ENCODE measurements at regions not wholly inside any gene's neighbourhood (a gene's known extent, or its start where the extent isn't known, plus 50 kb on each side); places are given as distances from the start of the nearest gene placed in this dataset.

GRCh38 chr13:76738616-76739015, 147.6 kb downstream of the KCTD12 start:
- TF ChIP-seq JUN (IDR thresholded peaks at IDR 0.05; ENCODE audit: borderline replicate concordance, insufficient read depth, insufficient read length, low read depth) (no peak), POLR2AphosphoS5 (IDR thresholded peaks at IDR 0.05; ENCODE audit: insufficient read depth, low read depth, low read length) (no peak), FOS (IDR thresholded peaks at IDR 0.05; ENCODE audit: borderline replicate concordance, insufficient read depth, low read length) (no peak)
- no TSS peak for BruUV-seq (replicated peaks)
- Histone ChIP-seq H3K9me1 (replicated peaks; ENCODE audit: control insufficient read depth, extremely low read depth, insufficient read depth, low read length) (no peaks in the 10 kb centered on the region), H3K79me2 (ENCODE audit: control insufficient read depth, insufficient read depth, low read length) (no peaks in the 10 kb centered on the region), H3K27ac (ENCODE audit: insufficient read depth, low read depth, low read length) (no peak overlapping the region), H3K4me3 (replicated peaks in 1 of 3; ENCODE audit: insufficient read depth in 1 of 3, low read depth in 1 of 3, low read length in 3 of 3) (no peak overlapping the region), H3K36me3 (ENCODE audit: control insufficient read depth in 2 of 2, extremely low read depth in 1 of 2, insufficient read depth in 2 of 2, low read length in 2 of 2) (no peaks in the 10 kb centered on the region), H3K4me2 (ENCODE audit: insufficient read depth, low read length) (no peak overlapping the region), H4K20me1 (replicated peaks; ENCODE audit: control insufficient read depth, extremely low read depth, insufficient read depth, low read length) (no peaks in the 10 kb centered on the region), H2AFZ (ENCODE audit: low read depth, low read length) (no peak overlapping the region), H3K9ac (replicated peaks; ENCODE audit: extremely low read depth, insufficient read depth, low read length) (no peak overlapping the region), H3K9me3 (replicated peaks; ENCODE audit: control insufficient read depth, insufficient read depth, low read length) (no peaks in the 10 kb centered on the region), H3K27me3 (ENCODE audit: control insufficient read depth in 2 of 2, insufficient read depth in 2 of 2, low read length in 2 of 2) (no peaks in the 10 kb centered on the region), H3K4me1 (ENCODE audit: control insufficient read depth, extremely low read depth, insufficient read depth, low read length) (no peaks in the 10 kb centered on the region)
- DNase-seq (ENCODE audit: low read depth, low spot score) (no peak), FAIRE-seq (no peak)
- POLR2A ChIA-PET = no interaction called here
- CTCF ChIA-PET = interaction anchor here (1.8 kb wide), 1 partner anchor 8 kb away, joined by 3 read pairs; no protein-coding TSS in a partner anchor
- dilution Hi-C loops (cut with MboI; ENCODE audit: extremely low pct_ligation_motif_present, low sequenced_read_pairs) (no loop called here), intact Hi-C loops (cut with micrococcal nuclease) (no loop called here)

- Histone ChIP-seq H3K4me1 (ENCODE audit: control insufficient read depth, extremely low read depth, insufficient read depth, low read length) (no peaks in the 10 kb centered on the region), H4K20me1 (replicated peaks; ENCODE audit: control insufficient read depth, extremely low read depth, insufficient read depth, low read length) (no peaks in the 10 kb centered on the region), H2AFZ (ENCODE audit: low read depth, low read length) (no peak overlapping the region), H3K9me1 (replicated peaks; ENCODE audit: control insufficient read depth, extremely low read depth, insufficient read depth, low read length) (no peaks in the 10 kb centered on the region), H3K36me3 (ENCODE audit: control insufficient read depth in 2 of 2, extremely low read depth in 1 of 2, insufficient read depth in 2 of 2, low read length in 2 of 2) (no peaks in the 10 kb centered on the region), H3K9me3 (replicated peaks; ENCODE audit: control insufficient read depth, insufficient read depth, low read length) (no peaks in the 10 kb centered on the region), H3K4me3 (replicated peaks in 1 of 3; ENCODE audit: insufficient read depth in 1 of 3, low read depth in 1 of 3, low read length in 3 of 3) (no peak overlapping the region), H3K27ac (ENCODE audit: insufficient read depth, low read depth, low read length) (no peak overlapping the region), H3K27me3 (ENCODE audit: control insufficient read depth in 2 of 2, insufficient read depth in 2 of 2, low read length in 2 of 2) (no peaks in the 10 kb centered on the region), H3K79me2 (ENCODE audit: control insufficient read depth, insufficient read depth, low read length) (no peaks in the 10 kb centered on the region), H3K4me2 (ENCODE audit: insufficient read depth, low read length) (no peak overlapping the region), H3K9ac (replicated peaks; ENCODE audit: extremely low read depth, insufficient read depth, low read length) (no peak overlapping the region)
- FAIRE-seq = no peak
- DNase-seq (ENCODE audit: low read depth, low spot score) = no peak
- intact Hi-C loops (cut with micrococcal nuclease) (no loop called here), dilution Hi-C loops (cut with MboI; ENCODE audit: extremely low pct_ligation_motif_present, low sequenced_read_pairs) (no loop called here)
- no TSS peak for BruUV-seq (replicated peaks)
- TF ChIP-seq POLR2A (IDR thresholded peaks at IDR 0.05; ENCODE audit: low read depth, low read length) = no peak
- no peak for TF ChIP-seq POLR2AphosphoS5 (IDR thresholded peaks at IDR 0.05; ENCODE audit: insufficient read depth, low read depth, low read length)
- TF ChIP-seq EZH2 (IDR thresholded peaks at IDR 0.05; ENCODE audit: borderline replicate concordance, low read depth, low read length, severe bottlenecking) = no peak
- TF ChIP-seq, protein P1, sequence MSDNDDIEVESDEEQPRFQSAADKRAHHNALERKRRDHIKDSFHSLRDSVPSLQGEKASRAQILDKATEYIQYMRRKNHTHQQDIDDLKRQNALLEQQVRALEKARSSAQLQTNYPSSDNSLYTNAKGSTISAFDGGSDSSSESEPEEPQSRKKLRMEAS (IDR thresholded peaks at IDR 0.05; ENCODE audit: insufficient read depth, insufficient read length) = no peak
- no peak for TF ChIP-seq MYC (IDR thresholded peaks at IDR 0.05; ENCODE audit: low read depth, low read length)
- TF ChIP-seq FOS (IDR thresholded peaks at IDR 0.05; ENCODE audit: borderline replicate concordance, insufficient read depth, low read length) = no peak
- TF ChIP-seq, protein P2, sequence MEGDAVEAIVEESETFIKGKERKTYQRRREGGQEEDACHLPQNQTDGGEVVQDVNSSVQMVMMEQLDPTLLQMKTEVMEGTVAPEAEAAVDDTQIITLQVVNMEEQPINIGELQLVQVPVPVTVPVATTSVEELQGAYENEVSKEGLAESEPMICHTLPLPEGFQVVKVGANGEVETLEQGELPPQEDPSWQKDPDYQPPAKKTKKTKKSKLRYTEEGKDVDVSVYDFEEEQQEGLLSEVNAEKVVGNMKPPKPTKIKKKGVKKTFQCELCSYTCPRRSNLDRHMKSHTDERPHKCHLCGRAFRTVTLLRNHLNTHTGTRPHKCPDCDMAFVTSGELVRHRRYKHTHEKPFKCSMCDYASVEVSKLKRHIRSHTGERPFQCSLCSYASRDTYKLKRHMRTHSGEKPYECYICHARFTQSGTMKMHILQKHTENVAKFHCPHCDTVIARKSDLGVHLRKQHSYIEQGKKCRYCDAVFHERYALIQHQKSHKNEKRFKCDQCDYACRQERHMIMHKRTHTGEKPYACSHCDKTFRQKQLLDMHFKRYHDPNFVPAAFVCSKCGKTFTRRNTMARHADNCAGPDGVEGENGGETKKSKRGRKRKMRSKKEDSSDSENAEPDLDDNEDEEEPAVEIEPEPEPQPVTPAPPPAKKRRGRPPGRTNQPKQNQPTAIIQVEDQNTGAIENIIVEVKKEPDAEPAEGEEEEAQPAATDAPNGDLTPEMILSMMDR (IDR thresholded peaks at IDR 0.05; ENCODE audit: extremely low read depth in 1 of 2, insufficient read depth in 1 of 2, low read depth in 1 of 2, low read length in 2 of 2) = no peak
- no peak for TF ChIP-seq JUN (IDR thresholded peaks at IDR 0.05; ENCODE audit: borderline replicate concordance, insufficient read depth, insufficient read length, low read depth)
- no peak for TF ChIP-seq GATA2 (IDR thresholded peaks at IDR 0.05; ENCODE audit: insufficient read depth, insufficient read length, low read depth, low read length)
- POLR2A ChIA-PET = no interaction called here
- CTCF ChIA-PET = no interaction called here
These were observed 148.7 kb downstream of the KCTD12 start for GRCh38 chr13:76737526-76737925.

Data from endothelial cell of umbilical vein (primary cell).